Kidney tubule cell (primary cell): ENCODE measurements at regions not wholly inside any gene's neighbourhood (a gene's known extent, or its start where the extent isn't known, plus 50 kb on each side); places are given as distances from the start of the nearest gene placed in this dataset.

Experiments used
- DNase-seq: peaks from one replicate; pipeline ENCODE4 v3.0.0-alpha.2; 2018; ENCODE audit warnings: low spot score

DNA sequence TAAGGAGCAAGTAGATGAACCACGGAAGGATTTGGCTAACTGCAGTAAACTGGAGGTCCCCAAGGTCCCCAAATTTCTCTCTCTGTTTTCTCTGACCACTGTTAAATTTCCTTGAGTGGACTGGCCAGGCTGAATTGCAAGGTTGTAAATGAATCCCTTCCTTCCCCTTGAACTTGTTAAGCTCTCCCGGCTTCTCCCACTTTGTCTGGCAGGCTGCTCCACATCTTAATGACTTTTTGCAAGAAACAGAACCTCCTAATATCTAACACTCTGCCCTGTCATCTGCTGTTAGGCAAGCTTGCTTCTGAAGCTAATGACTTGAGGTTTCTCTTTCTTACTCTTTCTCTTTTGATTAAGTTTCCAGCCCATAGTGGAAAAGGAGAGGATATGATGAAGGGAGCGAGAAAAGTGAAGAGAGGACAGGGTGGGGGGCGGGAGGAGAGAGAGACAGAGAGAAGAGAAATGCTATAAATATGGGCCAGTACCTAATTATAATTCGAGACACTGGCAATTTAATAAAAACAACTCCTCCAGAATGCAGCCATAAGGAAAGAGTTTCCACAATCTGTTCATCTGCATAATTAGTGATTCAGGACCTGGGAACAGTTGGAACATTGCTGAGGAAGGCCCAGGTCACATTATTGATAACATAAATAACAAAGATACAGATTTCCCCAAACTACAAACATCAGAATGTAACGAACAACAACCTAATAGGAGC, 437.3 kb upstream of the MPDZ start:
- no peak for DNase-seq

DNA sequence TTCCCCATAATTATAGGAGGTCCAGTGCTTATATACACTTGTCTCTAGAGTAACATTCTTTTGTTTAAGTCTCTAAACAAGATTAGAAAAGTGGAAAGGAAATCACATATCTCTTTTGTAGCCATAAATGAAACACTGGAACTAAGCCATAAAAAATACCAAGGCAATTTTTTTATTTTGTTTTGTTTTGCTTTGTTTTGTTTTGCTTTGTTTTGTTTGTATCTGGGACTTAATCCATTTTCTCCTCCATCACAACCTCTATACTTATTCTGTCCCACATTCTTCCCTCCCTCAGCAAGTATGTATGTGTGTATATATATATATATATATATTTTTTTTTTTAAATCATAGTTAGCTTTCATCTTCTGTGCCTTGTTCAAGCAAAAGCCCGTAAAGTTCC, 436.6 kb upstream of the MPDZ start:
- DNase-seq: no peak

DNA sequence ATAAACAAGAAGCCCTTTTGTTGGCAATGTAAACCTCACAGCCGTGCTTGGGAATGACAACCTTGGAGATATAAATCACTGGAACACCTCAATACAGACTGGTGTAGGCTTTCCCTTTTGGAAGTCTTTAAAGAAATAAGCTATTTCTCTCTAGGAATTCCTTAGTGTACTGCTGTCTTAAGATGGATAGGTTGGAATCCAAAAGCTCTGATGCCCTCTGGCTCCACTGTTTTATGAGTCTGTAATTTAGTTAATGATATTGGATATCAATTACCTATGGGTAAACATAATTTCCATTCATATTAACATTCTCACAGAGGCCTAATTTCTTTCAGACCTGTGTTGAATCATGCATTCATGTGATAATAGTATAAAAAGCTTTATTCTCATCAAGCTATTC, 435.9 kb upstream of the MPDZ start:
- no peak for DNase-seq

DNA sequence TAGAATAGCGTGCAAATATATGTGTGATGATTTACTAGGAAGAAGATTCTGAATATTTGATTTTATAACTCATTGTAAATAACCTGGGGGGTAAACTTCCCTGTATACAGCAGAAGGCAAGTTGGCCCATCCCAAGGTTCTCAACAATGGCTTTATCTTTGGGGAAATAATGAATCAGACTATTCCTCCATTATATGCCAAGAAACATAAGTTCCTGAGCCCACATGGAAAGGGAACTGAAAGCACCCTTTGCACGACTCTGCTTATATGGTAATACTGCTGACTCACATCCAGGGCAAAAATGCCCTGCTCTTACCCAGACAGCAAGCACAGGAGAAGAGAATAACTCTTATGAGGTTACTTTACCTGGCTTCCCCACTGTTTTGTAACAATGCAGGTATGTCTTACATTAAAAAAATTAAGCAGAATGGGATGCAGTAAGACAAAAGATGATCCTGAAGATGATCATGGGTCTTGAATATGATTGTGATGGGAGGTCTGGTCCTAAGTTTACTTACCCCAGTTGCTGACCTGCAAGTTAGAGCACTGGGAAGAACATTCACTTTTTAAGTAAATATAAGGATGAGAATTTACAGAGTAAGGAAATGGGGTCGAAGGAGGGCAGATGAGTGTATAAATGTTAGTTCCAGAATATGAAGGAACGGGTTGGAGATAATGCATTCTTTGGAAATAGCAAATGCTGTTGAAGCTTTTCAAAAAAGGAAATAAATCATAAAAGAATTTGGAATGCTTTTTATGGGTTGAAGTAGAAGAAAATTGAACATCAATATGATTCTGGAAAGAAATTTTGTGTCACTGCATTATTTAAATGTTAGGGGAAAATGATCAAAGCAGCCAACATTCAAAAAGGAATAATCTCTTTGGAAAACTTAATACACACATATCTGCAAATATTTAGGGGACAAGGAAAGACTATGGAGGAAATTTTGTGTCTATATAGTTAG, 428.4 kb upstream of the MPDZ start:
- peak; percentile 6 for DNase-seq

DNA sequence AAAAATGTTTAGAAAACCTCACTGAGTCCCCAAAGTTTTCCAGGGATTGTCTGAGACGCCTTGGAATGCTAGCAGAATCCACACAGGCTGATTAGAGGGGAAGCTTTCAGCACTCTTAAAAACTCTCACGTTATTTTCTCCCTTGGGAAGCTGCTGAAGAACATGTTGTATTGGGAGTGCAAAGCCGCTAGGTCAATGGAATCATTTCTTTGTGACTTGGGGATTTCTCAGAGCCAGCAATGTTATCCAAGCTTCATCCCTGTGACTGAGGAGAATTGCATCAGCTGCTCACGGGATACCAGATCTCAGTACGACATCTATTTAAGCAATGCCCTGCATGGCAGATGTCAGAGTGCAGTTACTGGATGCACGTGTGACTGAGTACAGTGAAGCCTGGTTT, 426.4 kb upstream of the MPDZ start:
- no peak for DNase-seq

DNA sequence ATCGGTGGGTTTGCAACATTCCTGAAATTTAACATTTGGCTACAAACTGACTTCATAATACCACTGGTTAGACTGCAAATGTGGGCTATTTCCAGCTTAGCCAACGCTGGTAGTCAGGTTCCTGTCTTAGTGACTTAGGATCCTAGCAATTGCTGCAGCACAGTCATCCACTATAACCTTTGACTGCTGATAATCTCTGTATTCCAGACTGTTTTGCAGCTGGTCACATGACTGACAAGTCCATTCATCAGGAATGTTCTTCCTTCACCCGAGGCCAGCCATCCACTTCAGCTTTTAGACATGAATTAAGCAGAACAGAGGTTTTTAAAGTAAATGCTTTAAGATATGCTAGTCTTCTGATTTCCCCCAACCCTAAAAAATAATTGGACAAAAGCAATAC, 425.9 kb upstream of the MPDZ start:
- DNase-seq: no peak

DNA sequence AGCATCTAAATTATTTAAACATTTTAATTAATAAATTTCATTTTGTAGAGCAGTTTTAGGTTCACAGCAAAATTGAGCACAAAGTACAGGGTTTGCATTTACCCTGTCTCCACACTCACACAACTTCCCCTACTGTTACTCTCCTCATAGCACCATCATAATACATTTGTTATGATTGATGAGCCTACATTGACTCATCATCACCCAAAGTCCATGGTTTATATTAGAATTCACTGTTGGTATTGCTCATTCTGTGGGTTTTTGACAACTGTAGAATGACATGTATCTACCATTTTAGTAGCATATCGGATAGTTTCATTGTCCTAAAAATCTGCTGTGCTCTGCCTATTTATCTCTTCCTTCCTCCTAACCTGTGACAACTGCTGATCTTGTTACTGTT, 411.1 kb upstream of the MPDZ start:
- peak; percentile 2 for DNase-seq

DNA sequence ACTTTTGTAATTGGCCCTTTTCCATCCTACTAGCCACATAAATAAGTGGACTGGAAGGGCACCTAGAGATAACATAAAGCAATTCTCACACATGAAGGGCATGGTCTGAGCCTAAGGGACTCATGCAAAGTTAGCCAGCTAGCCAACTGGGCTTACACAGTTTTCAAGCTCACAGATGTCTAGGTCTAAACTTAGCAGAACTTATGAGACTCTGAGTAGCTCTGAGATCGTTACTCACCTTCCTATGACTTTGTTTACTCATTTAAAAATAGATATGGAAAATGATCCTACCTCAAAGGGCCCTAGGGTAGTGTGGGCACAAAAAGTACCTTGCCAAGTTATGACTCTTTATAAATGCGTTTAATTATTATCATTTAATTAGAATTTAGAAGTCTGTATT, 410.4 kb upstream of the MPDZ start:
- DNase-seq: no peak

DNA sequence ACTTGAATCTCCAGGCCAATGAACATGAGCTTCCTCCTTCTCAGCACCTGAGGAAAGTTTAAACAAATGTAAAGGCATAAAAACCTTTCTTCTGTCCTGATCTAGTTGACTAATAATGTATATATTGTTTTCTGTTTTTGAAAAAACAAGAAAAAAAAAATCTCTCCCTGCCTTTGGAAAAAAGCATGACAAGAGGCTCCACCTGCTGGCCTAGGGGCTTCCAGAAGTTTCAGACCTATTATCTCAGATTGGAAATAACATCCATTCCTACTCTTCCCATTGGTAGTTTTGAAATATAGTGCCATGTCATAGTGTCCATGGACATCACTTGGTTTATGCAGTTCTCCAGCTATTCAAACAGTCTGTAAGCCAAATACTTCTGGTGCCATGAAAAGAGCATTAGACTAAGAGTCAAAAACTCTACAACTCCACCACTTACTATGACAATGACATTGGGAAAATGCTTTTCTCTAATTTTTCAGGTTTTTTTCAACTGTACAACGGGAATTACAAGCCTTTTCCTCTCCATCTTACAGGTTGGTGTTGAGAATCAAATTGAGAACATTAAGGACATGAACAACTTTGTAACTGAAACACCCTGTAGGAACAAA, 409.6 kb upstream of the MPDZ start:
- peak; percentile 24 for DNase-seq

DNA sequence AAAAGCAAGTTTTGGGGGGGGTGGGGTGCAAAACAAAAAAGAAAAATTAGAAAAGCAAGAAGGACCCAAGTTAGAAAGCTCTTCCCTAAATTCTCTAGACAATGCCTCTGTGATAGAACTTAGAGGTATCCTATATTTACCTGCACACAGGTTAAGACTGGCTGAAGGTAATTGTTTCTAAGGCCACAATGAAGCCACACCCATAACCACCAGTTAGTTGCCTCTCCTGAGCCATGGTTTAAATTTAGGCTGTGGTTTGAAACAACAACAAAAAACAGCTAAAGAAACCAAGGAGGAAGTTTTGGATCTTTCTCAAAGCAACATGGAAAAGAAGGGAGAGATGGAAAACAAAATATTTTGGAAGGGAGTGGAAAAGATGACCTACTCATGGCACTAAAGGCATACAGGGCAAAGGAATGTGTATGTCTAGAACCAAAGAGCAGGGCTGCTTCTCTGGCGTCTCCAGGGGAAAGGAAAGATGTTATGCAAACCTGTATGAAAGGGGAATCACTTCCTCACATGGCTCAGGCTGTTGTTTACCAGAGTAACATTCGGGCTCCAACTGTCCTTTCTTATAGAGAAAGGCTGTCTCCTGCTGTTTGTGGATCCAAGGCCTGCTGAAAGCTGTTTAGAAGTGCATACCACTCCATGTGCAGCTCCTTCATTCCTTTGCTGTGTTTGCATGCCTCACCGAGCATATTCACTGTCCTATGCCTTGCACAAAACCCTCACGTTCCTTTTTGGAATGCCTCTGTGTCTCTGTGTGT, 408.9 kb upstream of the MPDZ start:
- no peak for DNase-seq

DNA sequence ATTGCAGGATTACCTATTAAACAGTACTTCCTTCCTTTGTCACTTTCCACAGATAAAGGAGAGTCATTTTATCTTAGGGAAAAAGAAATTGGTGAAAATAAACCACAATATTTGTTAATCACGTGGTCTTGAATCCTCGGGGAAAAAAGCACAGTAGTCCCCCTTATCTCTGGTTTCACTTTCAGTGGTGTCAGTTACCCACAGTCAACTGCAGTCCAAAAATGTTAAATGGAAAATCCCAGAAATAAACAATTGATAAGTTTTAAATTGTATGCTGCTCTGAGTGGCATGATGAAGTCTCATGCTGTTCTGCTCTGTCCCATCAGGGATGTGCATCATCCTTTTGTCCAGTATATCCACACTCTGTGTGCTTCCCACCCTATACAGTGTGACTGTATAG, 405.2 kb upstream of the MPDZ start:
- no peak for DNase-seq

DNA sequence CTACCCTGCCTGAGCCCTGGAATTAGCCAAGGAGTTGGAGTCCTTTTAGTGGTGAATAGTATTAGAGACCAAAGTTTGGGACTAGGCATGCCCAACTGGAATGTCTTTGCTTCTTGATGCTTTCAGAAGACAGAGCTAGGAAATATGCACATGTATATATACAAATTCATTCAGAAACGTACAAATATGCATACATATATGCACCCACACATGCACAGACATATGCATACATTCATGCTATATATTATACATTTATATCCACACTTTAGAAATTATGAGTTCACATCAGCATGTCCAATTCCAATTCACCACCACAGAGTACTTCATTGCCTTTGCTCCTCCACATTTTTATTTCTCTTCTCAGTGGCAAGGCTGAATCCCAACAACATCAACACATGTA, 398.3 kb upstream of the MPDZ start:
- no peak for DNase-seq

DNA sequence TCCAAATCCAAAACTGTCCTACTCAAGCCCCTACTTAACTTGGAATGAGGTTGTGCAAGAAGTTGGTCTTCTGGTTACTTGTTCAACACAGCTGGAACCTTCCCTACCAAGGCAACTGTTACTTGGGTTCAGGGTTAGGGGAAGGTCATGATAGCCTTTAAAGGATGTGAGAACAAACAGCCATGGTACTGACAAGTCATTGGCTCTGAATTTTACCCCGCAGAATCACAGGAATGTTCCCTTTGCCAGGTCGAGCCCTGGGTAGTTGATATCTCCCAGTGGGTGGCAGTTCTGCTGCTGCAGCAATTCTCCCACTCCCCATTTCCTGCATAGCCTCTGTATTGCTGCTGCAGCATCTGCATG, 396.1 kb upstream of the MPDZ start:
- no peak for DNase-seq

DNA sequence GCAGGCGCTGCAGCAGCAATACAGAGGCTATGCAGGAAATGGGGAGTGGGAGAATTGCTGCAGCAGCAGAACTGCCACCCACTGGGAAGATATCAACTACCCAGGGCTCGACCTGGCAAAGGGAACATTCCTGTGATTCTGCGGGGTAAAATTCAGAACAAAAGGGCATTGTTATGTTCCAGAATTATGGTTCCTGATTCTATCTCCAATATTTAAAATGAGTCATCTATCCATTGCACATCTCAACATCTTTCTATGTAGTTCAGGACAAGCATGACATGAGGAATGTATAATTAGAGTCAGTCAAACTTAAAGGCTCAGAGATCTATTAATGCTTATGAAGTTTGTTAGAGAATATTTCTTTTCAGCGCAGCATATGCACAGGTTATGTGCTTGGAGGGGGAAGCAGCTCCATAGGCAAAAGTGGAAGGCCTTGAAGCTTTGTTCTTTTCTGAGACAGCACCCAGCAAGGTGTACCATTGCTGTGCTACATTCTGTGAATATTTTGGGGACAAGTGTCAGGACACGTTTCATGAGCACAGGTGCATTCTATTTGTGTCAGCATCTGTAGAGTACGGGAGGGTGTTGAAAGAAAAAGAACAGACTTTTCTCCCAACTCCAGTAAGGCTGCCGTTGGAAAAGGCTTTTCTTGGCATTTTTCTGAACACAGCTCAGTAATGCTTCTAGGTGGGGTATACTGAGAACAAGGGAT, 395.6 kb upstream of the MPDZ start:
- no peak for DNase-seq

DNA sequence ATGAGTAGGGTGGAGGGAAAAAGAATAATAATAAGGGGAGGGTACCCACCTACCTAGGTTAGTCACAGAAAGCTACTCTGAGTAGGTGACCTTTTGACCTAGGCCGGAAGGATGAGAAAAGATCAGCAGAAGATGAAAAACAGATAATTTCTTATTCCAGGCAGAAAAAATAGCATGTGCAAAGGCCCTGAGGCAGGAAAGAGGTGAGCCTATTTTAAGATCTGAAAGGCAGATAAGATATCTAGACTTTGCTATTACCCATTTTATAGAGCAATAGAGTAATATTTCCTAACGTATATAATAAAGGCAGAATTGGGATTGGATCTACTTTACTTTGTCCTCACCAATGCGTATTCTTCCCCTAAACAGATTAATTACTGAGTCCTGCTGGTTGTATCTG, 393.9 kb upstream of the MPDZ start:
- DNase-seq: no peak

DNA sequence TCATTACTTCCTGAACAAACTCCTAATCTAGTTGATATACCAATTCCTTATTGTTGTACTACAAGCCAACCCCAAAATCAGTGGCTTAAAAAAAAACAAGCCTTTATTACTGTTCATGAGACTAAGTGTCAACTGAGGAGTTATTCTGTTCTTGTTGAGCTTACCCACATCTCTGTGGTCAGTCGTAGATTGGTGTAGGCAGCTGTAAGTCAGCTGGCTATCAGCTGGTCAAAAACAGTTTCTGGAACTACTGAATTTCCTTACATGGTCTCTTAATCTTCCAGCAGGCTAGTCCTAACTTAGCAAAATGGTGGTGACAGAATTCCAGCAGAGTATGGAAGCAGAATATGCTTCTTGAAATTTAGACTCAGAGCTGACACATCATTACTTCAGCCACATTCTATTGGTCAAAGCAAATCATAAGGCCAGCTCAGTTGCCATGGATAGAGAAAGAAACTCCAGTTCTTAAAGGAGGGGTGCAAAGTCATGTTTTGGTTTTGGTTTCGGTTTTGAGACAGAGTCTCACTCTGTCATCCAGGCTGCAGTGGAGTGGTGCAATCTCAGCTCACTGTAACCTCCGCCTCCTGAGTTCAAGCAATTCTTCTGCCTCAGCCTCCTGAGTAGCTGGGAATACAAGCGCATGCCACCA, 386.1 kb upstream of the MPDZ start:
- peak; percentile 38 for DNase-seq

DNA sequence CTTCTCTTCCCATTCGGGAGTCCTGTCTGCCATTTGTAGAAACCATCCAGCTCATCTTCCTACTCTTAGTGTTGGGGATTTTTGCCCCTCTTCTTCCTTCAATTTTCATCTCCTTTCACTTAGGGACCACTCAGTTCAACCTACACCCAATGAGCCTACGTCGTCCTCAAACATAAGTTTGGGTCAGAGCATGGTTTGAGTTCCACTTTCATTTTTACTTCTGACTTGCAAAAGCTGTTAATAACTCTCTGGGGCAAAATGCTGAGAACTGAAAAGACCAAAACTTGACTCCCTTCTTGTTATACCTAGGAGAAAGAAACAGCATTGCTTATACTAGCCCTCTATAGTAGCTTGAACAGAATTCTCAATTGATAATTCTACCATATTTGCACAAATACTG, 381.5 kb upstream of the MPDZ start:
- DNase-seq: no peak

DNA sequence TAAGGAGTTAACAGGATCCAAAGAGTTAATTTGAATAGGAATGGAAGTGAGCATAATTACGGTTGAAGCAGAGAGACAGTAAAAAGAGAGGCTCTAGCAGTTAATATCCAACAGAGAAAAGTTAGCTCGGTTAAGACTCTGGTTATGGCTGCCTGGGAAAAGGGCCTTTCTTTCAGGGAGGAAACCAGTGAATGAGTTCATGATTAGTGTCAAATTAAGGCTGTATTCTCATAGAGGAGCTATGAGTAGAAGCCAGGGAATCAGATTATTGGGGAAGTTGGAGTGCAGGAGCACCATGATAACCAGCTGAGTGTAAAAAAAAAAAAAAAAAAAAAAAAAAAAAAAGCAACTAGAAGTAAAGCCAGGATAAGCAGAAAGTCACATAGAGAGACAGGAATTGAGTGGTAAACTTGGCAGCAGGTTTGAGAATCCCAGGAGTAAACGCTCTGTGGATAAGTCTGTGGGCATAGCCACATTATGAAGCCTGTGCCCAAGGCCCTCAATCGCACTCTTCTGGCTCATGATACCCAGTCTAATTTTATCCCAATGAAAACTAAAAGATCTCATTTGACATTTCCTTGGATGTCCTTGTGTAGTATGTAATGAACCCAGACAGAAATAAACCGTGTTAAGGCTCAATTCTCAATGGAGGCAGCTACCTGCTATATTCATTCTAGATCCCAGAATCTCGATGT, 372.6 kb upstream of the MPDZ start:
- no peak for DNase-seq

DNA sequence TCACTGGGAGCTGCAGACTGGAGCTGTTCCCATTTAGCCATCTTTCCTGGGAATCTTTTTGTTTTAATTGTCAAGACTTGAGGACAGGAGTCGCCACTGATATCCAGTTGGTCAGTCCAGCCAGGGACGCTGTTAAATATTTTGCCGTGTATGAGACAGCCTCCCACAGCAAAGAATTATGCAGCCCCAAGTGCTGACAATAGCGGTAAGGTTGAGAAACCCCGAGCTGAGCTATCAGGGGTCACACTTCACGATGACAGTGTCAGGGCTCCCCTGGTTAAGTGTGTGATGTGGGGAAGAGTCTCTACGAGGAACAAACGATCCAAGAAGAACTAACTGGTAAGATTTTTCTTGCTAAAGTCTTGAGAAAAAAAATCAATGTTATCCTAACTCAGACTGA, 372.0 kb upstream of the MPDZ start:
- DNase-seq: no peak

DNA sequence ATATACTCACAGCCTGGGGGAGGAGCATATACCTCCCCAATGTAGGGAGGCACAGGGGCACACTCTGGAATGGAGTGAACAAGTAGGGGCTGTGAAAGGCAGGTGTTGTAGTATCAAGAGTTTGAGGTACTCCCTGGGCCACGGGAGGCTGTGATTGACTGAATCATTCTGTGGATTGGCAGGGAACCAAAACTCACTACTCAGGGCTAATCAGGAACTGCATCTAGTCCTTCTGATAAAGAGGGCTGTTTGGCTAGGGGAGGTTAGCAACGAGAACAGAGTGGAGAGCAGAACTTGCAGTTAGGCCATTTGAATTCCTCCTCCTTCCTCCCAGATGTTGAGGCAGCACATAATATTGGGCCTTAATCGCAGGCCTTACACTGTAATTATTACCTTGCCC, 369.2 kb upstream of the MPDZ start:
- peak; percentile 6 for DNase-seq

DNA sequence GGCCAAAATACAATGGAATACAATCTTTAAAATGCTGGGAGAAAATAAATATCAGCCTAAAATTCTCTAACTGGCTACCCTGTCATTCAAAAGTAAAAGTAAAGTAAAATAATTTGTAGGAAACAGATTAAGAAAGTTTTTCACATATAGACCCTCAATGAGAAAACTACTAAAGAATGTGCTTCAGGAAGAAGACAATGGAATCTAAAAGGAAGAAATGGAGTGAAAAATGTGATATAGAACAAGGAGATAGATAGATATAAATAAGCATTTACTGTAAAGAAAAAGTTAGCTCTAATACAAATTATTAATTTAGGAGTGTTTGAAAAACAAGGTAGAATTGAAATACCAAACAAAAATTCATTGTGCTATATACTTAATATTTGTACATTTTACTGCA, 368.6 kb upstream of the MPDZ start:
- DNase-seq: no peak
